ENCODE measurements at regions not wholly inside any gene's neighbourhood (a gene's known extent, or its start where the extent isn't known, plus 50 kb on each side); places are given as distances from the start of the nearest gene placed in this dataset.
A peak's percentile ranks its signal among the peaks of the same experiment; 100 is the strongest.

GRCh38 chr2:194320520-194320919 lies 1336.5 kb upstream of the SLC39A10 start:
- no peak overlapping the region for H3K4me3 Mint-ChIP-seq
- H3K27me3 Mint-ChIP-seq (ENCODE audit: low read depth), result no peaks in the 10 kb centered on the region
- H3K9me3 Mint-ChIP-seq, result 0 out of 2 replicates have a peak, but pooled peaks cover 6% of the 10 kb centered on the region

GRCh38 chr2:194319222-194319992 lies 1337.6 kb upstream of the SLC39A10 start:
- peak; percentile 98 for ATAC-seq
- no peak overlapping the region for H3K27ac Mint-ChIP-seq

More at GRCh38 chr2:194320520-194320919, 1336.5 kb upstream of the SLC39A10 start:
- H3K27ac Mint-ChIP-seq, result no peak overlapping the region
- H3K36me3 Mint-ChIP-seq, result no peaks in the 10 kb centered on the region
- ATAC-seq (no peak), DNase-seq (ENCODE audit: low spot score) (no peak)
- ChIA-PET POLR2A (no interaction called here), CTCF (no interaction called here)
- TF ChIP-seq USF1 (CRISPR knock-in tag; IDR thresholded peaks at IDR 0.05), result no peak
- TF ChIP-seq HMGA2 (CRISPR knock-in tag; IDR thresholded peaks at IDR 0.05), result no peak
- no peak for TF ChIP-seq SP1 (CRISPR knock-in tag; conservative IDR thresholded peaks at IDR 0.05)
- no peak for TF ChIP-seq SMAD4 (CRISPR knock-in tag; IDR thresholded peaks at IDR 0.05)
- no peak for TF ChIP-seq ATF3 (CRISPR knock-in tag; conservative IDR thresholded peaks at IDR 0.05)
- TF ChIP-seq RELA (CRISPR knock-in tag; IDR thresholded peaks at IDR 0.05; ENCODE audit: borderline replicate concordance), result no peak
- no peak for TF ChIP-seq KAT7 (CRISPR knock-in tag; IDR thresholded peaks at IDR 0.05; ENCODE audit: borderline replicate concordance)
- TF ChIP-seq USF2 (CRISPR knock-in tag; IDR thresholded peaks at IDR 0.05), result no peak
- TF ChIP-seq IRF2 (CRISPR knock-in tag; IDR thresholded peaks at IDR 0.05; ENCODE audit: borderline replicate concordance, low read depth), result no peak
- TF ChIP-seq PREB (CRISPR knock-in tag; IDR thresholded peaks at IDR 0.05; ENCODE audit: borderline replicate concordance), result no peak
- TF ChIP-seq ZNF138 (CRISPR knock-in tag; conservative IDR thresholded peaks at IDR 0.05), result no peak
- TF ChIP-seq FOXJ3 (CRISPR knock-in tag; IDR thresholded peaks at IDR 0.05; ENCODE audit: borderline replicate concordance), result no peak
- TF ChIP-seq PRDM15 (CRISPR knock-in tag; IDR thresholded peaks at IDR 0.05), result no peak
- no peaks in the 10 kb centered on the region for H3K4me1 Mint-ChIP-seq

More at GRCh38 chr2:194319222-194319992, 1337.6 kb upstream of the SLC39A10 start:
- 0 out of 2 replicates have a peak, but pooled peaks cover 6% of the 10 kb centered on the region for H3K9me3 Mint-ChIP-seq
- ChIA-PET POLR2A (no interaction called here), CTCF (interaction anchor here (0.6 to 1.0 kb wide), 3 partner anchors 8 to 118 kb away, joined by 3 read pairs; no protein-coding TSS in a partner anchor)
- no peaks in the 10 kb centered on the region for H3K27me3 Mint-ChIP-seq (ENCODE audit: low read depth)
- no peaks in the 10 kb centered on the region for H3K36me3 Mint-ChIP-seq
- H3K4me1 Mint-ChIP-seq, result no peaks in the 10 kb centered on the region
- DNase-seq (ENCODE audit: low spot score), result peak; percentile 12
- no peak overlapping the region for H3K4me3 Mint-ChIP-seq
- TF ChIP-seq OVOL2 (CRISPR knock-in tag; IDR thresholded peaks at IDR 0.05; ENCODE audit: borderline replicate concordance), result no peak
- peak; percentile 39; the same call in 1 of the 2 replicates for TF ChIP-seq CTCF (IDR thresholded peaks at IDR 0.05)

Measured in WTC11 (cell line).